PC-3 (cell line): ENCODE measurements at regions not wholly inside any gene's neighbourhood (a gene's known extent, or its start where the extent isn't known, plus 50 kb on each side); places are given as distances from the start of the nearest gene placed in this dataset.
"Not testable (repeated sequence)": the region's sequence is repeated elsewhere in the genome, so short reads cannot be mapped to it uniquely, and the experiment has no call there.

ENCODE experiments used
- EZH2 ChIP-seq: fragments of 300-600 bp; sonication (generic); IDR thresholded peaks from one replicate; pipeline ENCODE4 v1.6.1; 2017; ENCODE audit warnings: antibody characterized with exemption, mild to moderate bottlenecking, low read length; ENCODE audit not compliant: unreplicated experiment
- EZH2phosphoT487 ChIP-seq: fragments of 300-600 bp; sonication (generic); IDR thresholded peaks from 2 replicates; pipeline ENCODE4 v1.6.1; 2018; ENCODE audit warnings: mild to moderate bottlenecking, antibody characterized with exemption, low read length, borderline replicate concordance
- TF ChIP-seq, protein P1 (sequence below): fragments of 300-600 bp; sonication (generic); conservative IDR thresholded peaks from 2 replicates; pipeline ENCODE4 v1.5.1; 2017; ENCODE audit warnings: antibody characterized with exemption, low read depth, mild to moderate bottlenecking, low read length

DNA sequence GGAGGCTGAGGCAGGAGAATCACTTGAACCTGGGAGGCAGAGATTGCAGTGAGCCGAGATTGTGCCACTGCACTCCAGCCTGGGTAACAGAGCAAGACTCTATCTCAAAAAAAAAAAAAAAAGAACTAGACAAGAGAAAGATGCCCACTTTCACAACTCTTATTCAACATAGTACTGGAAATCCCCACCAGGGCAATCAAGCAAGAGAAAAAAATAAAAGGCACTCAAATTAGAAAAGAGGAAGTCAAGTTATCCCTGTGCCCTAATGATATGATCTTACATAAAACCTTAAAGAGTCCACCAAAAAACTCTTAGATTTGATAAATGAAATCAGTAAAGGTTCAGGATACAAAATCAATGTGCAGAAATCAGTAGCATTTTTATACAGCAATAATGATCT, 528.7 kb upstream of the NR5A2 start:
- TF ChIP-seq, protein P1, sequence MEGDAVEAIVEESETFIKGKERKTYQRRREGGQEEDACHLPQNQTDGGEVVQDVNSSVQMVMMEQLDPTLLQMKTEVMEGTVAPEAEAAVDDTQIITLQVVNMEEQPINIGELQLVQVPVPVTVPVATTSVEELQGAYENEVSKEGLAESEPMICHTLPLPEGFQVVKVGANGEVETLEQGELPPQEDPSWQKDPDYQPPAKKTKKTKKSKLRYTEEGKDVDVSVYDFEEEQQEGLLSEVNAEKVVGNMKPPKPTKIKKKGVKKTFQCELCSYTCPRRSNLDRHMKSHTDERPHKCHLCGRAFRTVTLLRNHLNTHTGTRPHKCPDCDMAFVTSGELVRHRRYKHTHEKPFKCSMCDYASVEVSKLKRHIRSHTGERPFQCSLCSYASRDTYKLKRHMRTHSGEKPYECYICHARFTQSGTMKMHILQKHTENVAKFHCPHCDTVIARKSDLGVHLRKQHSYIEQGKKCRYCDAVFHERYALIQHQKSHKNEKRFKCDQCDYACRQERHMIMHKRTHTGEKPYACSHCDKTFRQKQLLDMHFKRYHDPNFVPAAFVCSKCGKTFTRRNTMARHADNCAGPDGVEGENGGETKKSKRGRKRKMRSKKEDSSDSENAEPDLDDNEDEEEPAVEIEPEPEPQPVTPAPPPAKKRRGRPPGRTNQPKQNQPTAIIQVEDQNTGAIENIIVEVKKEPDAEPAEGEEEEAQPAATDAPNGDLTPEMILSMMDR: not testable (repeated sequence)
- not testable (repeated sequence) for TF ChIP-seq EZH2, EZH2phosphoT487
